K562 (cell line): ENCODE measurements at regions not wholly inside any gene's neighbourhood (a gene's known extent, or its start where the extent isn't known, plus 50 kb on each side); places are given as distances from the start of the nearest gene placed in this dataset.

Source experiments
- CBX1 ChIP-seq: sonication (generic); IDR thresholded peaks from 2 replicates; pipeline ENCODE4 v1.6.1; 2016; ENCODE audit warnings: antibody characterized with exemption, low read depth, mild to moderate bottlenecking
- ELK1 ChIP-seq: sonication (generic); formaldehyde crosslinking; IDR thresholded peaks from 2 replicates; pipeline ENCODE4 v1.8.1; 2022; ENCODE audit warnings: missing genetic modification reagents
- ETS2 ChIP-seq: IDR thresholded peaks from 2 replicates; pipeline ENCODE4 v1.6.1; 2016; ENCODE audit warnings: borderline replicate concordance, missing genetic modification characterization, mild to moderate bottlenecking, moderate library complexity, missing compliant biosample characterization; ENCODE audit not compliant: poor library complexity, severe bottlenecking
- EZH2 ChIP-seq: IDR thresholded peaks from 2 replicates; pipeline ENCODE4 v1.6.1; 2012; ENCODE audit warnings: low read depth, mild to moderate bottlenecking, inconsistent platforms, low read length, borderline replicate concordance
- JUND ChIP-seq, 2 experiments: IDR thresholded peaks; 2 replicates in 1 of 2; 3 replicates in 1 of 2; pipeline ENCODE4 v1.6.1; 2011; ENCODE audit warnings: borderline replicate concordance in 2 of 2, low read depth in 2 of 2, low read length in 2 of 2, improper control_type of control experiment in 1 of 2, missing biosample characterization in 1 of 2, missing genetic modification characterization in 1 of 2, missing genetic modification reagents in 1 of 2
- KLF13 ChIP-seq: fragments of 450-650 bp; IDR thresholded peaks from 2 replicates; pipeline ENCODE4 v1.6.1; 2016; ENCODE audit warnings: missing genetic modification characterization, low read depth, mild to moderate bottlenecking, missing compliant biosample characterization, moderate library complexity, borderline replicate concordance
- MAX ChIP-seq: sonication (generic); formaldehyde crosslinking; IDR thresholded peaks from 2 replicates; pipeline ENCODE4 v1.9.0; 2022; ENCODE audit warnings: mild to moderate bottlenecking, missing genetic modification reagents
- PHF20 ChIP-seq: fragments of 450-650 bp; IDR thresholded peaks from 2 replicates; pipeline ENCODE4 v1.6.1; 2018; ENCODE audit not compliant: partially characterized antibody
- POLR2A ChIP-seq: fragments of 450-650 bp; conservative IDR thresholded peaks from 2 replicates; pipeline ENCODE4 v1.6.1; 2016
- POLR2AphosphoS2 ChIP-seq: IDR thresholded peaks from 2 replicates; pipeline ENCODE4 v1.6.1; 2012; ENCODE audit warnings: low read length, improper control_type of control experiment
- SOX6 ChIP-seq: fragments of 450-650 bp; IDR thresholded peaks from 2 replicates; pipeline ENCODE4 v1.6.1; 2014; ENCODE audit warnings: mild to moderate bottlenecking
- ZNF408 ChIP-seq: fragments of 250-450 bp; sonication (Bioruptor Pico); IDR thresholded peaks from 2 replicates; pipeline ENCODE4 v1.4.0; 2020; ENCODE audit warnings: low read depth, mild to moderate bottlenecking, moderate library complexity
- TF ChIP-seq, protein P1 (sequence below), 3 experiments: IDR thresholded peaks in 2 of 3; conservative IDR thresholded peaks in 1 of 3; 2 replicates each; pipeline ENCODE4 v1.5.1; 2011 to 2012; ENCODE audit warnings: low read length in 3 of 3, mild to moderate bottlenecking in 3 of 3, control low read depth in 2 of 3, improper control_type of control experiment in 1 of 3, inconsistent platforms in 1 of 3, low read depth in 1 of 3, mixed read lengths in 1 of 3, moderate library complexity in 1 of 3; ENCODE audit not compliant: insufficient read depth in 2 of 3

DNA sequence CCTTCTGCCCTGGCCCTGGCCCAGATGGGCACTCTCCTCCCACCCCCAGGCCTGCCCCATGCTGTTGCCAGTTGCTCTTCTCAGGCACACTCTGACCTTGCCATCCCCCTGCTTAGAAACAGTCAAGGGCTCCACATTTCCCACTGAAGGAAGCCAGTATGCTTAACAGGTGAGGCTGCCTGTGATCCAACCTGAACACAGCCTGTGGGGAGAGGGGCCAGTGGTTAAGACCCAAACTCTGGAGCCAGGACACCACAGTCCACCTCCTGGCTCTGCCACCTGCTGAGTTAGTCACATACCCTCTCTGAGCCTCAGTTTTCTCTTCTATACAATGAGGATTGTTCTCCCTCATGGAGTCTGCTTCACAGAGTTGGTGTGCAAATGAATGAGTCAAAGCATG lies 526.9 kb downstream of the MATN1 start:
- no peak for TF ChIP-seq PHF20
- no peak for TF ChIP-seq CBX1
- no peak for TF ChIP-seq ELK1 (CRISPR knock-in tag)
- TF ChIP-seq EZH2, result no peak
- no peak for TF ChIP-seq ZNF408 (CRISPR knock-in tag)
- TF ChIP-seq JUND (IDR thresholded peaks at IDR 0.05; ENCODE audit: borderline replicate concordance, low read depth, low read length), result no peak
- TF ChIP-seq JUND (tag; IDR thresholded peaks at IDR 0.05; ENCODE audit: borderline replicate concordance, low read depth, low read length), result no peak
- TF ChIP-seq SOX6, result no peak
- no peak for TF ChIP-seq MAX (CRISPR knock-in tag)
- TF ChIP-seq, protein P1, sequence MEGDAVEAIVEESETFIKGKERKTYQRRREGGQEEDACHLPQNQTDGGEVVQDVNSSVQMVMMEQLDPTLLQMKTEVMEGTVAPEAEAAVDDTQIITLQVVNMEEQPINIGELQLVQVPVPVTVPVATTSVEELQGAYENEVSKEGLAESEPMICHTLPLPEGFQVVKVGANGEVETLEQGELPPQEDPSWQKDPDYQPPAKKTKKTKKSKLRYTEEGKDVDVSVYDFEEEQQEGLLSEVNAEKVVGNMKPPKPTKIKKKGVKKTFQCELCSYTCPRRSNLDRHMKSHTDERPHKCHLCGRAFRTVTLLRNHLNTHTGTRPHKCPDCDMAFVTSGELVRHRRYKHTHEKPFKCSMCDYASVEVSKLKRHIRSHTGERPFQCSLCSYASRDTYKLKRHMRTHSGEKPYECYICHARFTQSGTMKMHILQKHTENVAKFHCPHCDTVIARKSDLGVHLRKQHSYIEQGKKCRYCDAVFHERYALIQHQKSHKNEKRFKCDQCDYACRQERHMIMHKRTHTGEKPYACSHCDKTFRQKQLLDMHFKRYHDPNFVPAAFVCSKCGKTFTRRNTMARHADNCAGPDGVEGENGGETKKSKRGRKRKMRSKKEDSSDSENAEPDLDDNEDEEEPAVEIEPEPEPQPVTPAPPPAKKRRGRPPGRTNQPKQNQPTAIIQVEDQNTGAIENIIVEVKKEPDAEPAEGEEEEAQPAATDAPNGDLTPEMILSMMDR (IDR thresholded peaks at IDR 0.05 in 2 of 3, conservative IDR thresholded peaks at IDR 0.05 in 1 of 3; ENCODE audit: insufficient read depth in 2 of 3, low read depth in 1 of 3, low read length in 3 of 3), result no peak
- no peak for TF ChIP-seq ETS2 (tag)
- TF ChIP-seq POLR2A, result no peak
- TF ChIP-seq POLR2AphosphoS2, result no peak
- no peak for TF ChIP-seq KLF13 (tag)
